ENCODE measurements at regions not wholly inside any gene's neighbourhood (a gene's known extent, or its start where the extent isn't known, plus 50 kb on each side); places are given as distances from the start of the nearest gene placed in this dataset.
"Not testable (repeated sequence)": the region's sequence is repeated elsewhere in the genome, so short reads cannot be mapped to it uniquely, and the experiment has no call there.

DNA sequence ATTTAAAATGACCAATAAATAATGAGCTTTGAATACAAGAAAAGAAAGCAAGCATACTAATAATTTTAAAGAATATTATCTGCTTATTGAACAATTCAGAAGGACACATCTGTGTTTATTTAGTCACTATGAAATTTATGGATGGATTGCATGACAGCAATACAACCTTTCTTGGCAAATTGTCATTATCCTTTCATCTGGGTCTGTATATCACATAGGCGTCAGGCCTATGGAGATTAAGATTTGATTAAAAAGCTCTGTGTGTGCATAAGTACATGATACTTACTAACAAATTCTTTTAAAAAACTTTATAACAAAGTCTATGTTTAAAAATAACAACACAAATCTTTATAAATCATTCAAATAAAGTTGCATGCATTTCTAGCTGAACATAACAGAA is 1394.4 kb downstream of the KHDRBS2 start:
- intact Hi-C loops (cut with DNase I): no loop called here
- Histone ChIP-seq H3K4me3 (no peak overlapping the region), H3K9me3 (no peaks in the 10 kb centered on the region), H3K4me1 (replicated peaks) (no peaks in the 10 kb centered on the region), H3K27me3 (replicated peaks; ENCODE audit: insufficient read depth) (no peaks in the 10 kb centered on the region), H3K36me3 (no peaks in the 10 kb centered on the region), H3K27ac (no peak overlapping the region)
- DNase-seq (ENCODE audit: low spot score): no peak
- WGBS: 52% methylated on average over 1 of the region's 1 CpG
- TF ChIP-seq POLR2A (IDR thresholded peaks at IDR 0.05) (no peak), CTCF (IDR thresholded peaks at IDR 0.05) (no peak), POLR2AphosphoS5 (IDR thresholded peaks at IDR 0.05) (no peak)

GRCh38 chr6:60877396-60877795 is 1408.6 kb downstream of the KHDRBS2 start:
- H3K9me3 ChIP-seq; DNase-seq (ENCODE audit: low spot score); H3K4me3 ChIP-seq; H3K4me1 ChIP-seq (replicated peaks); intact Hi-C loops (cut with DNase I); H3K27ac ChIP-seq; H3K36me3 ChIP-seq; H3K27me3 ChIP-seq (replicated peaks; ENCODE audit: insufficient read depth): not testable (repeated sequence)
- 32% methylated on average over 3 of the region's 3 CpGs for WGBS

GRCh38 chr6:60870779-60871178 is 1415.2 kb downstream of the KHDRBS2 start:
- H3K9me3 ChIP-seq; H3K36me3 ChIP-seq; intact Hi-C loops (cut with DNase I); H3K27me3 ChIP-seq (replicated peaks; ENCODE audit: insufficient read depth); H3K4me3 ChIP-seq; H3K4me1 ChIP-seq (replicated peaks): not testable (repeated sequence)
- peak overlapping the region; percentile 4 to 67 for H3K27ac ChIP-seq
- 14% methylated on average over 4 of the region's 4 CpGs for WGBS
- peak; percentile 75 for DNase-seq (ENCODE audit: low spot score)
- peak; percentile 58 for TF ChIP-seq POLR2AphosphoS5 (IDR thresholded peaks at IDR 0.05)

GRCh38 chr6:60867548-60867947 is 1418.5 kb downstream of the KHDRBS2 start:
- no peaks in the 10 kb centered on the region for H3K4me1 ChIP-seq (replicated peaks)
- no peak for DNase-seq (ENCODE audit: low spot score)
- H3K36me3 ChIP-seq: no peaks in the 10 kb centered on the region
- no peaks in the 10 kb centered on the region for H3K27me3 ChIP-seq (replicated peaks; ENCODE audit: insufficient read depth)
- H3K27ac ChIP-seq: no peak overlapping the region
- intact Hi-C loops (cut with DNase I): no loop called here
- no peaks in the 10 kb centered on the region for H3K9me3 ChIP-seq
- TF ChIP-seq POLR2A (IDR thresholded peaks at IDR 0.05): no peak
- TF ChIP-seq CTCF (IDR thresholded peaks at IDR 0.05): no peak
- no peak for TF ChIP-seq POLR2AphosphoS5 (IDR thresholded peaks at IDR 0.05)
- H3K4me3 ChIP-seq: no peak overlapping the region

DNA sequence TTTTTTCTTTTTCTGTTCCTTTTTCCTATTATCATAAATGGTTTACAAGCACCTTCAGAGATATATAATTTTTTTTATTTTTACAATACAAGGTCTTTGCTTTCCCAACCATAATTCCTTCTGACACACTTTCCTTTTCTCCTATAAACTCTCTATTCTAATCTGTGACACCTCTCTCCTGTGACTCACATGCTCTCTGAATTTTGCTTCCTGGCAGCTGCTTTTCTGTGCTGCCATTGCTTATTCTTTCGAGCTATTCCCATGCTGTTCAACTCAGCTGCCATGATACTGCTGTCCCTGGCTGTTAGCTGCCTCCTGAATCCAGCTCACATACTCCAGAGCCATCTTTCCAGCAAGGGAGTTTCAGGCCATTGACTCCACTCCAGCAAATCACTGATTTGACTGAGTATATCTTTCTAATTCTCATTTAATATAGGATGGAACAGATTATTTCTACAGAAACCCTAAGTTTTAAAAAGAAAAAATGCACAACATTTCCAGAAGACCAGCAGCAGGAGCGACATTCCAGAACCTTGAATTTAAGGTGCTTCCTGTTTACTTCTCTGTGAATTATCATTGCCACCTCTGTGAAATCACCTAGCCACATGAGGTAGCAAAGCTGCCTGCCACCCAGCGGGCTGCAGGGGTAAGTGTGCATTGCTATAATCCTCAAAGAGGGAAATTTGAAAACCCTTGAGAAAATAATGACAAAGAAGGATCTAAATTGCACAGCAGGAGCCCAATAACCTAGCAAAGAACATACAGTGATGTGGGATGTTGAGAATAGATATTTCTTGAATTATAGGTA is 1442.6 kb downstream of the KHDRBS2 start:
- H3K4me1 ChIP-seq (replicated peaks); H3K36me3 ChIP-seq; H3K4me3 ChIP-seq; intact Hi-C loops (cut with DNase I); H3K27ac ChIP-seq; H3K9me3 ChIP-seq; H3K27me3 ChIP-seq (replicated peaks; ENCODE audit: insufficient read depth); DNase-seq (ENCODE audit: low spot score): not testable (repeated sequence)
- 48% methylated on average over 3 of the region's 3 CpGs for WGBS

- H3K36me3 ChIP-seq; H3K27ac ChIP-seq; H3K4me3 ChIP-seq; H3K27me3 ChIP-seq (replicated peaks; ENCODE audit: insufficient read depth); intact Hi-C loops (cut with DNase I); H3K4me1 ChIP-seq (replicated peaks); DNase-seq (ENCODE audit: low spot score); H3K9me3 ChIP-seq: not testable (repeated sequence)
- 45% methylated on average over 4 of the region's 4 CpGs for WGBS
Observed at GRCh38 chr6:60830726-60831125, 1455.3 kb downstream of the KHDRBS2 start.

DNA sequence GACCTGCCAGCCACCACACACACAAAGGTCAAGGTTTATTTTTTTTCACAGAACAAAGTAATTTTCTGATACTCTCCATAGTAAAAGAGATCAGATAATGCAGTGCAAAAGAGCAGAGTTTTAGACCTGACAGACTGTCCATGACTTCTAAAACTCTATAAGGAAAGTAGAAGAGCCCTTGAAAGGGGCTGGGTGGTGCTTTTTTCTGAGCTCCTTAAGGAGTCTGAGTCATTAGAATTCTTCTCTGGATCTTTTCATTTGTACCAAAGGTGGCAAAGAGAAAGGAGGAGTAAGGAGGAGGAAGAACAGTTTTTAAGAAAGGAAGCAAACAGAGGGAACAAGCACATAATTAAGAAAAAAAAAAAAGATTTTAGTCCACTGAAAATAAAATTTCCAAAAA is 1463.4 kb downstream of the KHDRBS2 start:
- H3K27ac ChIP-seq; H3K4me1 ChIP-seq (replicated peaks); H3K27me3 ChIP-seq (replicated peaks; ENCODE audit: insufficient read depth); intact Hi-C loops (cut with DNase I); H3K4me3 ChIP-seq; DNase-seq (ENCODE audit: low spot score); H3K36me3 ChIP-seq; H3K9me3 ChIP-seq: not testable (repeated sequence)

DNA sequence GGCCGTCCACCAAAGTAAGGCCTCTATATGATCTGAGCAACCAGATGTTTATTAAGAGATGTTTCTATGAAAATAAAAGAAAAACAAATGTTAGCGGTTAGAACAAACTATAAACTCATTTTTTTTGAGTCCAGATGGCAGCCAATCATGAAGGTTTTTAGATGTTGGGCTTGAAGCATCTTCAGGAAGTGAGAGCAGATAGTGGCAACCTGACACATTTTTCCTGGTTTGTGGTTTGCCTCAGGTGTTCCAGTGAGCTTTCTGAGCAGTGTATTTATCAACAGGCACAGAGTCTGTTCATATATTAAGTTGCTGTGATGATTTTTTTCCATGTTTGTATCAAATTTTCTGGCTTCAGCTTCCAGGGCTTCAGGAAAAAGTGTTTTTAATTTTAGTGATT is 1468.0 kb downstream of the KHDRBS2 start:
- 93% methylated on average over 2 of the region's 2 CpGs for WGBS
- H3K27me3 ChIP-seq (replicated peaks; ENCODE audit: insufficient read depth); DNase-seq (ENCODE audit: low spot score); H3K9me3 ChIP-seq; H3K36me3 ChIP-seq; H3K27ac ChIP-seq; H3K4me1 ChIP-seq (replicated peaks); H3K4me3 ChIP-seq; intact Hi-C loops (cut with DNase I): not testable (repeated sequence)

DNA sequence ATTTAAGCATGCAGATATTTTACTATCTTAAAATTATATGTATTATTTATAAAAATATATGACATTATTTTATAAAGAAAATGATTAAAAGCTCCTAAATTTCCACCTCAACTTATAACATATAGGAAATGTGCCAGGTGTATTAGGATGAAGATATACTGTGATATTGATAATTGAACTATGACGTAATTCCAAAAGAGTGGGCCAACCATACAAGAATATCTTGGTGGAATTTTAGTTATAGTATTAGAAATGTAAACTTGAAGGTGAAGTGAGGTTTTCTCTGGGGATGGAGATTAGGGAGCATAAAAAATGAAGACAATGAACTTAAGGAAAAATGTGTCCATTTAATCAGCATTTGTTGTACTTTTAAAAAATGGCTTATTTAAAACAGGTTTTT is 1471.2 kb downstream of the KHDRBS2 start:
- H3K4me1 ChIP-seq (replicated peaks); H3K27me3 ChIP-seq (replicated peaks; ENCODE audit: insufficient read depth); H3K36me3 ChIP-seq; H3K4me3 ChIP-seq; DNase-seq (ENCODE audit: low spot score); H3K9me3 ChIP-seq; intact Hi-C loops (cut with DNase I); H3K27ac ChIP-seq: not testable (repeated sequence)
- 92% methylated on average over 1 of the region's 1 CpG for whole genome bisulfite sequencing

- H3K4me3 ChIP-seq; intact Hi-C loops (cut with DNase I); H3K36me3 ChIP-seq; H3K4me1 ChIP-seq (replicated peaks); H3K27ac ChIP-seq; DNase-seq (ENCODE audit: low spot score); H3K9me3 ChIP-seq; H3K27me3 ChIP-seq (replicated peaks; ENCODE audit: insufficient read depth): not testable (repeated sequence)
- 88% methylated on average over 4 of the region's 4 CpGs for whole genome bisulfite sequencing
Observed at GRCh38 chr6:60813897-60814596, 1472.0 kb downstream of the KHDRBS2 start.

All from prostate gland (tissue), 2 donors.